Chondrocyte (in vitro differentiated cells): ENCODE measurements at regions not wholly inside any gene's neighbourhood (a gene's known extent, or its start where the extent isn't known, plus 50 kb on each side); places are given as distances from the start of the nearest gene placed in this dataset.
A peak's percentile ranks its signal among the peaks of the same experiment; 100 is the strongest.

ENCODE experiments used
- DNase-seq: peaks from one replicate; pipeline ENCODE4 v3.0.0; 2021; ENCODE audit warnings: mixed read lengths, low spot score
- H3K27ac Mint-ChIP-seq: one replicate; pipeline ENCODE4 v1.8.0; 2021; ENCODE audit warnings: mild to moderate bottlenecking, moderate library complexity, mixed read lengths; ENCODE audit not compliant: unreplicated experiment
- H3K27me3 Mint-ChIP-seq: 2 replicates; pipeline ENCODE4 v1.8.0; 2021; ENCODE audit warnings: low read depth, mixed read lengths
- H3K36me3 Mint-ChIP-seq: 2 replicates; pipeline ENCODE4 v1.8.0; 2021; ENCODE audit warnings: low read depth, mixed read lengths
- H3K4me1 Mint-ChIP-seq: 2 replicates; pipeline ENCODE4 v1.8.0; 2021; ENCODE audit warnings: low read depth, mild to moderate bottlenecking, mixed read lengths
- H3K4me3 Mint-ChIP-seq: one replicate; pipeline ENCODE4 v1.8.0; 2021; ENCODE audit warnings: mild to moderate bottlenecking, moderate library complexity, mixed read lengths; ENCODE audit not compliant: unreplicated experiment
- H3K9me3 Mint-ChIP-seq: 2 replicates; pipeline ENCODE4 v1.8.0; 2021; ENCODE audit warnings: low read depth, mixed read lengths
- TF ChIP-seq, protein P1 (sequence below): fragments of 200-600 bp; sonication (generic); IDR thresholded peaks from 2 replicates; pipeline ENCODE4 v1.5.0; 2021; ENCODE audit warnings: antibody characterized with exemption, mild to moderate bottlenecking, moderate library complexity

DNA sequence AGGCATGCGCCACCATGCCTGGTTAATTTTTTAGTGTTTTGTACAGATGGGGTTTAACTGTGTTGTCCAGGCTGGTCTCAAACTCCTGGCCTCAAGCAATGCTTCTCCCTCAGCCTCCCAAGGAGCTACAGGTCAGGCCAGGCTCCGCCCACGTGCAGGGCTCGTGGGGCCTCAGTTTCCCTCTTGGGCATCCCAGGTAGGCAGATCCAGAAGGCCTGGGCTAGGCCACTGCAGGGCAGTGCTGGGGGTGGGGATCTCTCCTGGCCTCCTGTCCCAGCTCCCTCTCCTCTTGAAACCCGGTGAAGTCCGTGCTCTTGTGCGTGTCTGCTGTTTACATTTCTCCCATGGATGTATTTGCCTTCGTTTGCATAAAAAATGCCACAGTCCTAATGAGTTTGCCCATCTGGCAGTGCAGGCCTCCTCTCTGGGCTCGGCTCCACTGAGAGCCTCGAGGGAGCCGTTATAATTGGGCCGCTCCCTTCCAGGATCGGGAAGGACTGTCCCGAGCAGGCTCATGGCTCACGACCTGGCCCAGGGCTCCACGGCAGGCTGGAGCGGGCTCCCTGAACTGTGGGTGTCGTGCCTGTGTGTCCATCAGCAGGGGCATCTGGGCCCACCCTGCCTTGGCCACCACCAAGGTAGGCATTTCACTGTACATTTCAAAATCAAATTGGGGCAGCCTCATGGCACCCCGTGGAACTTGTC is 52.6 kb upstream of the RUFY1 start:
- TF ChIP-seq, protein P1, sequence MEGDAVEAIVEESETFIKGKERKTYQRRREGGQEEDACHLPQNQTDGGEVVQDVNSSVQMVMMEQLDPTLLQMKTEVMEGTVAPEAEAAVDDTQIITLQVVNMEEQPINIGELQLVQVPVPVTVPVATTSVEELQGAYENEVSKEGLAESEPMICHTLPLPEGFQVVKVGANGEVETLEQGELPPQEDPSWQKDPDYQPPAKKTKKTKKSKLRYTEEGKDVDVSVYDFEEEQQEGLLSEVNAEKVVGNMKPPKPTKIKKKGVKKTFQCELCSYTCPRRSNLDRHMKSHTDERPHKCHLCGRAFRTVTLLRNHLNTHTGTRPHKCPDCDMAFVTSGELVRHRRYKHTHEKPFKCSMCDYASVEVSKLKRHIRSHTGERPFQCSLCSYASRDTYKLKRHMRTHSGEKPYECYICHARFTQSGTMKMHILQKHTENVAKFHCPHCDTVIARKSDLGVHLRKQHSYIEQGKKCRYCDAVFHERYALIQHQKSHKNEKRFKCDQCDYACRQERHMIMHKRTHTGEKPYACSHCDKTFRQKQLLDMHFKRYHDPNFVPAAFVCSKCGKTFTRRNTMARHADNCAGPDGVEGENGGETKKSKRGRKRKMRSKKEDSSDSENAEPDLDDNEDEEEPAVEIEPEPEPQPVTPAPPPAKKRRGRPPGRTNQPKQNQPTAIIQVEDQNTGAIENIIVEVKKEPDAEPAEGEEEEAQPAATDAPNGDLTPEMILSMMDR, result no peak
- H3K4me3 Mint-ChIP-seq, result no peak overlapping the region
- DNase-seq, result no peak
- H3K36me3 Mint-ChIP-seq, result no peaks in the 10 kb centered on the region
- H3K9me3 Mint-ChIP-seq, result no peaks in the 10 kb centered on the region
- no peak overlapping the region for H3K27ac Mint-ChIP-seq
- H3K27me3 Mint-ChIP-seq, result peaks cover 3% of the 10 kb centered on the region
- H3K4me1 Mint-ChIP-seq, result no peaks in the 10 kb centered on the region

- TF ChIP-seq, protein P1, result peak; percentile 30
- Mint-ChIP-seq H3K27me3 (peaks cover 3% of the 10 kb centered on the region), H3K36me3 (no peaks in the 10 kb centered on the region), H3K27ac (no peak overlapping the region), H3K4me1 (no peaks in the 10 kb centered on the region), H3K4me3 (no peak overlapping the region), H3K9me3 (no peaks in the 10 kb centered on the region)
- DNase-seq, result no peak
These were observed 54.4 kb upstream of the RUFY1 start for GRCh38 chr5:179495906-179496455.

DNA sequence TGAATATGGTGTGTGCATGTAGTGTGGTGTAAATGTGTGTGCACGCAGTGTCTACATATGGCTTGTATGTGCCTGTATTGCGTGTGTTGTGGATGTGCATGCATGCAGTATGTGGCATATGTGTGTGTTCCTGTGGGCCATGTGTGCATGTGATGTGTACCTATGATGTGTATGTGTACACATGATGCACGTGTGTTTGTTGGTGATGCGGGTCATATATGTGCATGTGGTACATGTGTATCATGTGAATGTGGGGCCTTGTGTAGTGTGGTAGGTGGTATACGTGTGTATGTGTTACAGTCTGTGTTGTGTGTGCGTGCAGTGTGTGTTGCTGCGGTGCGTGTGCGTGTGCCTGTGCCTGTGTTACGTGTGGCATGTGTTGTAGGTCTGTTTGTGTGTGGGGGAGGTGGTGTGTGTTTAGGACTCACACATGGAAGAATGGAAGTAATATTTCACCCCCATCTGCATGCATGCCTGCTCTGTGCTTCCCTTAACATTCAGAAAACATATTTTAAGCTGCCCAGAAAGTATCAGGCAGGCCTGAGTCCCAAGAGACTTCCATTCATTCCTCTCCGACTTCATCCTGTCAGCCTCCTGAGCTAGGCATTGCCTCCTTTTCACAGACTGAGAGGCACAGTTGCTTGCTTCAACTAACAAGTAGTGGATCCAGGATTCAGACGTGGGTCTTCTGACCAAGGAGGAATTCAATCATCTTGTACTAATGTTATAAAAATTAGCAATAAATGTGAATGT is 55.4 kb upstream of the RUFY1 start:
- H3K9me3 Mint-ChIP-seq, result no peaks in the 10 kb centered on the region
- TF ChIP-seq, protein P1, result no peak
- H3K4me1 Mint-ChIP-seq, result no peaks in the 10 kb centered on the region
- no peaks in the 10 kb centered on the region for H3K36me3 Mint-ChIP-seq
- H3K27ac Mint-ChIP-seq, result no peak overlapping the region
- no peak for DNase-seq
- H3K4me3 Mint-ChIP-seq, result no peak overlapping the region
- H3K27me3 Mint-ChIP-seq, result peaks cover 3% of the 10 kb centered on the region

- H3K4me3 Mint-ChIP-seq, result no peak overlapping the region
- no peak overlapping the region for H3K27ac Mint-ChIP-seq
- H3K4me1 Mint-ChIP-seq, result no peaks in the 10 kb centered on the region
- TF ChIP-seq, protein P1, result no peak
- H3K9me3 Mint-ChIP-seq, result no peaks in the 10 kb centered on the region
- no peaks in the 10 kb centered on the region for H3K27me3 Mint-ChIP-seq
- no peaks in the 10 kb centered on the region for H3K36me3 Mint-ChIP-seq
- DNase-seq, result no peak
These were observed 61.4 kb upstream of the RUFY1 start for GRCh38 chr5:179488975-179489374.

GRCh38 chr5:179488491-179488890 is 61.9 kb upstream of the RUFY1 start:
- Mint-ChIP-seq H3K9me3 (no peaks in the 10 kb centered on the region), H3K27ac (no peak overlapping the region), H3K4me3 (no peak overlapping the region), H3K27me3 (no peaks in the 10 kb centered on the region), H3K36me3 (no peaks in the 10 kb centered on the region), H3K4me1 (no peaks in the 10 kb centered on the region)
- TF ChIP-seq, protein P1, result no peak
- DNase-seq, result no peak
